Smooth muscle cell (in vitro differentiated cells): ENCODE measurements at regions not wholly inside any gene's neighbourhood (a gene's known extent, or its start where the extent isn't known, plus 50 kb on each side); places are given as distances from the start of the nearest gene placed in this dataset.

ENCODE experiments used
- DNase-seq: peaks from one replicate; lab custom pipeline; 2025; ENCODE audit not compliant: unreplicated experiment; lab: John Stamatoyannopoulos, UW
- H2AFZ ChIP-seq: fragments of 200-600 bp; sonication (generic); 2 replicates; pipeline ENCODE4 v1.6.0; 2016; ENCODE audit warnings: antibody characterized with exemption, low read depth, mild to moderate bottlenecking
- H3F3A ChIP-seq: fragments of 200-600 bp; sonication (generic); 2 replicates; pipeline ENCODE4 v1.6.0; 2017; ENCODE audit warnings: antibody characterized with exemption, low read depth
- H3K27ac ChIP-seq: fragments of 200-600 bp; sonication (generic); 2 replicates; pipeline ENCODE4 v1.5.1; 2016; ENCODE audit warnings: low read depth, mild to moderate bottlenecking
- H3K27me3 ChIP-seq: fragments of 200-600 bp; sonication (generic); 2 replicates; pipeline ENCODE4 v1.6.1; 2016; ENCODE audit warnings: low read depth, mild to moderate bottlenecking
- H3K36me3 ChIP-seq: fragments of 200-600 bp; sonication (generic); 2 replicates; pipeline ENCODE4 v1.5.1; 2016; ENCODE audit warnings: low read depth
- H3K4me1 ChIP-seq: fragments of 200-600 bp; sonication (generic); 2 replicates; pipeline ENCODE4 v1.5.1; 2016; ENCODE audit warnings: low read depth
- H3K4me2 ChIP-seq: fragments of 200-600 bp; sonication (generic); 2 replicates; pipeline ENCODE4 v1.6.0; 2016; ENCODE audit warnings: mild to moderate bottlenecking
- H3K4me3 ChIP-seq: fragments of 200-600 bp; sonication (generic); 2 replicates; pipeline ENCODE4 v1.5.1; 2016; ENCODE audit warnings: mild to moderate bottlenecking
- H3K79me2 ChIP-seq: fragments of 200-600 bp; sonication (generic); 2 replicates; pipeline ENCODE4 v1.6.0; 2016; ENCODE audit warnings: low read depth, mild to moderate bottlenecking
- H3K9ac ChIP-seq: fragments of 200-600 bp; sonication (generic); 2 replicates; pipeline ENCODE4 v1.6.0; 2016; ENCODE audit warnings: low read depth
- H3K9me3 ChIP-seq: fragments of 200-600 bp; sonication (generic); replicated peaks from 2 replicates; pipeline ENCODE4 v1.5.1; 2016; ENCODE audit warnings: low read depth
- H4K20me1 ChIP-seq: fragments of 200-600 bp; sonication (generic); 2 replicates; pipeline ENCODE4 v1.6.0; 2016; ENCODE audit warnings: low read depth
- WGBS: methylation state at CpG from one replicate; pipeline ENCODE4 v1.1.7; 2016; ENCODE audit warnings: low lambda C conversion rate; 5-methylcytosine and 5-hydroxymethylcytosine counted together
- TF ChIP-seq, protein P1 (sequence below): fragments of 200-600 bp; sonication (generic); IDR thresholded peaks from 2 replicates; pipeline ENCODE4 v1.5.1; 2017; ENCODE audit warnings: borderline replicate concordance, mild to moderate bottlenecking, antibody characterized with exemption; ENCODE audit not compliant: insufficient read depth, poor library complexity, severe bottlenecking

DNA sequence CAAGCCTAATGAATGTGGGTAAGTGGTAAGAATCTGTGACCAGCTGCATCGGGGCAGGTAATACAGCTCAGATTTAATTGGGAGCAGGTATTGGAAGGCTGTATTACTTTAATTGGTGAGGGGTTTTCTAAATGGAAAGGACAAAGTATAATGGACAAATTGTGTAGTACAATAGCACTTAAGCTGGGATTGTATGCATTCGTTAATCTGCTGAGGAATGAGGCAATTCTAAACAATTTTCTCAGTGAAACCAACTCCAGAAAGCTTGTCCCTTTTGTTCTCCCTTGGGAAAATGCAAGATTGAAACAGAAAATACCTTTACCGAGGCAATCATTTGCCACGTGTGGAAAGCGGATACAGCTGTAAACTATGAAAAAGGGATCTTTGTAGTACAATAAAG, 801.6 kb upstream of the POU3F3 start:
- peaks cover 8% of the 10 kb centered on the region for H3F3A ChIP-seq
- 82% methylated on average over 5 of the region's 5 CpGs for WGBS
- no peak overlapping the region for H3K4me2 ChIP-seq
- H2AFZ ChIP-seq, result no peak overlapping the region
- DNase-seq, result no peak
- no peaks in the 10 kb centered on the region for H3K36me3 ChIP-seq
- H3K27ac ChIP-seq, result no peak overlapping the region
- H3K9ac ChIP-seq, result no peak overlapping the region
- H3K9me3 ChIP-seq, result no peaks in the 10 kb centered on the region
- H3K27me3 ChIP-seq, result no peaks in the 10 kb centered on the region
- H3K4me1 ChIP-seq, result peaks cover 22% of the 10 kb centered on the region
- no peaks in the 10 kb centered on the region for H3K79me2 ChIP-seq
- H4K20me1 ChIP-seq, result no peaks in the 10 kb centered on the region
- TF ChIP-seq, protein P1, sequence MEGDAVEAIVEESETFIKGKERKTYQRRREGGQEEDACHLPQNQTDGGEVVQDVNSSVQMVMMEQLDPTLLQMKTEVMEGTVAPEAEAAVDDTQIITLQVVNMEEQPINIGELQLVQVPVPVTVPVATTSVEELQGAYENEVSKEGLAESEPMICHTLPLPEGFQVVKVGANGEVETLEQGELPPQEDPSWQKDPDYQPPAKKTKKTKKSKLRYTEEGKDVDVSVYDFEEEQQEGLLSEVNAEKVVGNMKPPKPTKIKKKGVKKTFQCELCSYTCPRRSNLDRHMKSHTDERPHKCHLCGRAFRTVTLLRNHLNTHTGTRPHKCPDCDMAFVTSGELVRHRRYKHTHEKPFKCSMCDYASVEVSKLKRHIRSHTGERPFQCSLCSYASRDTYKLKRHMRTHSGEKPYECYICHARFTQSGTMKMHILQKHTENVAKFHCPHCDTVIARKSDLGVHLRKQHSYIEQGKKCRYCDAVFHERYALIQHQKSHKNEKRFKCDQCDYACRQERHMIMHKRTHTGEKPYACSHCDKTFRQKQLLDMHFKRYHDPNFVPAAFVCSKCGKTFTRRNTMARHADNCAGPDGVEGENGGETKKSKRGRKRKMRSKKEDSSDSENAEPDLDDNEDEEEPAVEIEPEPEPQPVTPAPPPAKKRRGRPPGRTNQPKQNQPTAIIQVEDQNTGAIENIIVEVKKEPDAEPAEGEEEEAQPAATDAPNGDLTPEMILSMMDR, result no peak
- no peak overlapping the region for H3K4me3 ChIP-seq

DNA sequence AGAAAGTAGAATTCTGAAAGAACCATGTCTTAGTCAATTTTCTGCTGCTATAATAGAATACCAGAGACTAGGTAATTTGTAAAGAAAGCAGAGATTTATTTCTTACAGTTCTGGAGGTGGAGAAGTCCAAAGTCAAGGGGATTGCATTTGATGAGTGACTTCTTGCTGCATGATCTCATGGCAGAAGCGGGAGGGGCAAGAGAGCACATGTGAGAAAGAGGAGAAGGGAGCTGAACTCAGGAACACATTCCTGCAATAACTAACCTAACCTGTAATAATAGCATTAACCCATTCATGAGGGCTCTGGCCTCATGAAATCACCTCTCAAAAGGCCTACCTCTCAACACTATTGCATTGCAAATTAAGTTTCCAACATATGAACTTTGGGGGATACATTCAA, 797.5 kb upstream of the POU3F3 start:
- H3K4me3 ChIP-seq, result no peak overlapping the region
- no peak overlapping the region for H3K4me2 ChIP-seq
- no peak overlapping the region for H3K9ac ChIP-seq
- WGBS, result 83% methylated on average over 1 of the region's 1 CpG
- no peaks in the 10 kb centered on the region for H3K36me3 ChIP-seq
- no peaks in the 10 kb centered on the region for H3K79me2 ChIP-seq
- DNase-seq, result no peak
- TF ChIP-seq, protein P1, result no peak
- H3K27me3 ChIP-seq, result no peaks in the 10 kb centered on the region
- peaks cover 9% of the 10 kb centered on the region for H3F3A ChIP-seq
- peak overlapping the region; percentile 85 for H3K27ac ChIP-seq
- no peaks in the 10 kb centered on the region for H4K20me1 ChIP-seq
- peak overlapping the region; percentile 4 for H2AFZ ChIP-seq
- H3K4me1 ChIP-seq, result peaks cover 20% of the 10 kb centered on the region
- H3K9me3 ChIP-seq, result no peaks in the 10 kb centered on the region

DNA sequence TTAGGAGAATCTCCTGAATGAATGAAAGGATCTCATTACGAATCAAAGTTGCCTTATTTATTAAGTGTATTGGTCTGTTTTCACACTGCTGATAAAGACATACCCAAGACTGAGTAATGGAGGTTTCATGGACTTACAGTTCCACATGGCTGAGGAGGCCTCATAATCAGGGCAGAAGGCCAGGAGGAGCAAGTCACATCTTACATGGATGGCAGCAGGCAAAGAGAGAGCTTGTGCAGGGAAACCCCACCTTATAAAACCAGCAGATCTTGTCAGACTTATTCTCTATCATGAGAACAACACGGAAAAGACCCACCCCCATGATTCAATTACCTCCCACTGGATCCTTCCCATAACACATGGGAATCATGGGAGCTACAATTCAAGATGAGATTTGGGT, 785.2 kb upstream of the POU3F3 start:
- no peak overlapping the region for H3K9ac ChIP-seq
- no peaks in the 10 kb centered on the region for H3F3A ChIP-seq
- no peaks in the 10 kb centered on the region for H3K27me3 ChIP-seq
- TF ChIP-seq, protein P1, result no peak
- H4K20me1 ChIP-seq, result no peaks in the 10 kb centered on the region
- no peak overlapping the region for H3K4me2 ChIP-seq
- H3K4me3 ChIP-seq, result no peak overlapping the region
- 98% methylated on average over 2 of the region's 2 CpGs for WGBS
- H3K4me1 ChIP-seq, result no peaks in the 10 kb centered on the region
- H2AFZ ChIP-seq, result no peak overlapping the region
- H3K9me3 ChIP-seq, result no peaks in the 10 kb centered on the region
- H3K27ac ChIP-seq, result no peak overlapping the region
- H3K79me2 ChIP-seq, result no peaks in the 10 kb centered on the region
- H3K36me3 ChIP-seq, result no peaks in the 10 kb centered on the region
- no peak for DNase-seq

DNA sequence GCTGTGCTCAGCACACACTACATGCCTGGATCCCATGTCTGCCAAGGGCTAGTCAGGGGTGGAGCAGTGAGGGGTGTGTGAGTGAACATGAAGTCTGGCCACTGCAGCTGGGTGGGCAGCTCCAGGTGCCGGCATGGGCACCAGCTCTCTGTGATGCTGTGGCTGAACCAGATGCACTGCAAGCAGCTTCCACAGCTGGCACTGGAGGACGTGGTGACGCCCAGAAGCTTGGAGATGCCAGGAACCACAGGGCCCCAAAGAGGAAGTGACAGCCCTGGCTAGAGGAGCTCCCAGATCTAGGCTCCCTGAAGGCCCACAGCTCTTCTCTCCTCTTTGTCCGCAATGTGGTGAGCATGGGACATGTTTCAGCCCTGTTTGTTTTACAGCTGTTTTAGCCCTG, 776.3 kb upstream of the POU3F3 start:
- H3K4me1 ChIP-seq, result no peaks in the 10 kb centered on the region
- no peak overlapping the region for H3K4me3 ChIP-seq
- H4K20me1 ChIP-seq, result no peaks in the 10 kb centered on the region
- no peaks in the 10 kb centered on the region for H3K9me3 ChIP-seq
- DNase-seq, result no peak
- H3K27ac ChIP-seq, result no peak overlapping the region
- no peaks in the 10 kb centered on the region for H3F3A ChIP-seq
- TF ChIP-seq, protein P1, result no peak
- H3K4me2 ChIP-seq, result no peak overlapping the region
- no peaks in the 10 kb centered on the region for H3K79me2 ChIP-seq
- 96% methylated on average over 4 of the region's 4 CpGs for WGBS
- no peaks in the 10 kb centered on the region for H3K36me3 ChIP-seq
- H2AFZ ChIP-seq, result no peak overlapping the region
- no peak overlapping the region for H3K9ac ChIP-seq
- no peaks in the 10 kb centered on the region for H3K27me3 ChIP-seq
